GM18517 (cell line): ENCODE measurements at regions not wholly inside any gene's neighbourhood (a gene's known extent, or its start where the extent isn't known, plus 50 kb on each side); places are given as distances from the start of the nearest gene placed in this dataset.

Source experiments
- ATAC-seq: cut with Tn5 transposase; IDR thresholded peaks from one replicate; pipeline ENCODE4 v1.9.1; 2021; ENCODE audit warnings: mild to moderate bottlenecking, moderate library complexity; ENCODE audit not compliant: unreplicated experiment

- no peak for ATAC-seq
Measured at GRCh38 chr7:114854369-114854768, 67.5 kb upstream of the MDFIC start.

- no peak for ATAC-seq
Measured at GRCh38 chr7:114856625-114857024, 65.3 kb upstream of the MDFIC start.

GRCh38 chr7:114857605-114858004 lies 64.3 kb upstream of the MDFIC start:
- ATAC-seq = no peak

- no peak for ATAC-seq
Measured at GRCh38 chr7:114859477-114859876, 62.4 kb upstream of the MDFIC start.

- ATAC-seq = no peak
Measured at GRCh38 chr7:114860206-114860605, 61.7 kb upstream of the MDFIC start.

- ATAC-seq = no peak
Measured at GRCh38 chr7:114862406-114862805, 59.5 kb upstream of the MDFIC start.

GRCh38 chr7:114864278-114864677 lies 57.6 kb upstream of the MDFIC start:
- no peak for ATAC-seq

- peak; percentile 95 for ATAC-seq
Measured at GRCh38 chr7:114865564-114865963, 56.3 kb upstream of the MDFIC start.
